ENCODE measurements at regions not wholly inside any gene's neighbourhood (a gene's known extent, or its start where the extent isn't known, plus 50 kb on each side); places are given as distances from the start of the nearest gene placed in this dataset.

DNA sequence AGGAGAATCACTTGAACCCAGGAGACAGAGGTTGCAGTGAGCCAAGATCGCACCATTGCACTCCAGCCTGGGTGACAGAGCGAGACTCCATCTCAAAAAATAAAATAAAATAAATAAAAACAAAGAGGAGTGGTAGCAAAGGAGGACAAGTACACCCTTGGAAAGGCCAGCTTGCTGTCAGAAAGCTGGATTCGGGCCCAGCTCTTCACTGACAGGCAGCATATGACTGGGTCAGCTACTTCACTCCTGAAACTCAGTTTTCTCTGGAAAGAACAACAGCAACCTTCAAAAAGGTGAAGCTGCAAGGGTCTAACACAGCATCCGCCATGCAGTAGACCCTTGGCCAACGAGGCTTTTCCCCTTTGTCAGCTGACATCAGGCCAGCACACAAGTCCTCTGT lies 156.0 kb upstream of the TIAM1 start:
- no peak for DNase-seq (ENCODE audit: low read depth in 2 of 2)

DNA sequence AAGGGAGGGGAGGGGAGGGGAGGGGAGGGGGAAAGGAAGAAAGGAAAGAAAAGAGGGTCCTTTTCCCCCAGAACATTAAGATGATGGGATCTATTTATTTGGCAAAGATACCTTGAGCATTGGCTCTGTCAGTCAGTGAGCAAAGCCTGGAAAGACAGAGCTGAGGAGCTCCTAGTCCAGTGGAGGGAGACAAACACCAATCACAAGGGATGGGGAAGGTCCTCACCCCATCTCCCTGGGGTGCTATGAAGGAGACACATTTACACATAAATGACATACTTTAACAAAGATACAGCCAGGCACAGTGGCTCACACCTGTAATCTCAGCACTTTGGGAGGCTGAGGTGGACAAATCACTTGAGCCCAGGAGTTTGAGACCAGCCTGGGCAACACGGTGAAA lies 154.9 kb upstream of the TIAM1 start:
- DNase-seq (ENCODE audit: low read depth in 2 of 2): no peak

DNA sequence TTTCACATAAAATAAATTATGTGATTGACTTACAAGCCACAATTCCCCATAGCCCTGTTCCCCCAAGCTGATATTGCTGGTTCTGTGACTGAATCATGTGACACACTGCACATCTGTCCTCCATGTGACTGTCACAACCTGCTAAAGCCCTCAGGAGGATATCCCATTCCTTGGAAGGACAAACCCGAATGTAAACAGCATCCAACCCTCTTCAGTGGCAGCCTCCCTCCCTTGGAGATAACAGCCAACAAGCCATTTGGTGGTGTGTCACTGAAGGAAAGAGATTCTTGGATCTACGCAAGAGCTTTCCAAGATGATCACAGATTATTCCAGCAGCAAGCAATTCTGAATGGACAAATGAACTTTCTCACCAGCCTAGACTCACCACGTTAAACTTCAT lies 153.9 kb upstream of the TIAM1 start:
- no peak for DNase-seq (ENCODE audit: low read depth in 2 of 2)

DNA sequence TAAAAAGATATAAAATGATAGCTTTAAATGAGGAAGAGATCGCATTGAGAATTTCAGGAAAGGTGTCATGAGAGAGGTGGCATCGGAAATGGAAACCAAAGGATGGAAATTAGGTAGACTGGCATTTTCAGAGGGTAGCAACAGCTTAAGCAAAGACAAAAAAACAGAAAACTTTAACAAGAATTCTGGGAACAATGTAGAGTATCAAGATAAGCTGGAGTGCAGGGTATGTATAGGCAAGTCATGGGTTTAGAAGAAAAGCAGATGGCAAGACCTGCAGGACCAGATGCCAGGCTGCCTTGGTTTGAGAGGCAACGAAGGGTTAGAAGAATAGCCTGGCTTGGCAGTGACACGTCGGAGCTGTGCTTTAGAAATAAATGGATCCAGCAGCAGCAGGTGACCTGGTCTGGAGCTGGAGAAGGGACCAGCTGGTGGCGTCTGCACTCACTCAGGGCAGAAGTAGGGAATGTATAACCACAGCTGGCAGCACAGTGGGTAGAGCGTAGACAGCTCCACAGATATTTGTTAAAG lies 149.4 kb upstream of the TIAM1 start:
- DNase-seq (ENCODE audit: low read depth in 2 of 2): no peak

DNA sequence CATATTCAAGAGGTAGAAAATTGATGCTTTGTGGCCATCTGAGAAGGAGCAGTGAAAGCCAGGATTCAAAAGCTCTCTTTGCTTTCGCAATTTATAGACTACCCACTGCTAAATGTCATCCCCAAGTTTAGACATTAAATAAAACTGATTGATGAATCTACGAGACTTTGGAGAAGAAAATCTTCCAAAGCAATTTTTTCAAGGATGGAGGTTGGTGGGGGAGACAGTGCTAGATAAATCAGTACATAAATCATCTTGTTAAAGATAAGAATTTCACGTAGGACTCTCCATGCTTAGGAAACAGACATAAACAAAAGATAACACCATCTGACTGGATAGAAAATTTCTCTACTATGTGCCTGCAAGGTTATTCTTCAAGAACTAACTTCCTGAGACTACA lies 147.6 kb upstream of the TIAM1 start:
- DNase-seq (ENCODE audit: low read depth in 2 of 2): no peak

DNA sequence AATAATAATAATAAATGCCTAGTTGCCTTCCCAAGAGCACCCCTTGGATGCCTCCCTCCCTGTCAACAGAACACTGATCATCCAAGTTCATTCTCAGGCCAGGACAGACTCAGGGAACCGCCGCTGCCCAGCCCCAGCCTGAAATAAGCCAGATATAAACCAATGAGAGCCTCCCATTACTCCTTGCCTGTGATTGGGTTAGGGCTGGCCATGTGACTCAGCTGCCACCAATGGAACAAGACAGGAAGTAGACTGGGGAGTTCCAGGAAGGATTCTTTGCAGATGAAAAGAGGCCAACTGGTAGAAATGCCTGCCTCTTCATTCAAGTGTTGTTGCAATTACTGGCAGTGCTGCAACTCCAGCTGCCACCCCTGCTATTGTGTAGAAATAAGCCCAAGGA lies 146.4 kb upstream of the TIAM1 start:
- DNase-seq (ENCODE audit: low read depth in 2 of 2): no peak

DNA sequence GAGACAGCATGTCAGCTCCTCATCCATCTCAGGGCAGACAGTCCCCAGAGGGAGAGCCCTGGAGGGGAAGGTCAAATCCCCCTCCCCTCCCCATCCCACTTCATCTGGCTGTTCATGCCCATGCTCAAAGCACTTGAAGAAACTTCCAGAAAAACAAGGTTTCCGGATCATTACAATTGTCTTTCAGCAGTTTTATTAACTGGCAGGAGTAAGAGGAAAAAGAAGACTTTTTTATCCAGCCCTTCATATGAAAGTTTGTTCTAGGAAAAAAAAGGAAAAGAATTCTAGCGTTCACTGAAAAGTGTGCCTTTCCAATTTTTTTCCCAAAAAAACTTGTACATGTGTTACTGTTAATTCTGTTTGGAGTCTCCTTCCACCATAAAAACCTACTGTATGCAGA lies 145.7 kb upstream of the TIAM1 start:
- no peak for DNase-seq (ENCODE audit: low read depth in 2 of 2)

DNA sequence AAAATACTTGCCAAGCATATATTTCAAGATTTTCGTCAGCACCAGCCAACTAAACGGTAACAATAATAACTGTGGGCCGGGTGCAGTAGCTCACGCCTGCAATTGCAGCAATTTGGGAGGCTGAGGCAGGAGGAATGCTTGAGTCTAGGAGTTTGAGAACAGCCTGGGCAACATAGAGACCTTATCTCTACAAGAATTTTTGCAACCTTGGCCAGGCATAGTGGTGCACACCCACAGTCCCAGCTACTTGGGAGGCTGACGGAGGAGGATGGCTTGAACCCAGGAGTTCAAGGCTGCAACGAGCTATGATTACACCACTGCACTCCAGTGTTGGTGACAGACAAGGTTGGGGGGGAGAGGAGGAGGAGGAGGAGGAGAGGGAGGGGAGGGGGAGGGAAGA lies 145.0 kb upstream of the TIAM1 start:
- DNase-seq (ENCODE audit: low read depth in 2 of 2): no peak

- DNase-seq (ENCODE audit: low read depth in 2 of 2): no peak
Observed at GRCh38 chr21:31484219-31484618, 140.2 kb upstream of the TIAM1 start.

DNA sequence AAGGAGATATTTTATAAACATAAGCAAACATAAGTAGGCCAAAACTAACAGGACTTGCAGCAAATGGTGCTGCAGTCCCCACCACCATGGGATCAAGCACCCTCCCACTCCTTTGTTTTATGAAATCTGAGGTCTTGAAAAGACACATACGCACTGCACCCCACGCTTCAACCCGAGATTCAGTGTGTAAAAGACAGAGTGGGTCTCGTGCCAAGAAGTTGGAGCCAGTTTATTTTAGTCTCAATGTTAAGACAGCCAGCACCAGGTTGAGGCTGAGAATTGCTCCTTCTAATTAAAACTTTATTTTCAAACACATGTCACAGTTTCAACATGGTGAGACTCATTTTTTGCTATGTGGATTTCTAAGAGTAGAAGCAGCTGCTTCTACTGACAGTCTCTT lies 139.1 kb upstream of the TIAM1 start:
- DNase-seq (ENCODE audit: low read depth in 2 of 2): no peak

DNA sequence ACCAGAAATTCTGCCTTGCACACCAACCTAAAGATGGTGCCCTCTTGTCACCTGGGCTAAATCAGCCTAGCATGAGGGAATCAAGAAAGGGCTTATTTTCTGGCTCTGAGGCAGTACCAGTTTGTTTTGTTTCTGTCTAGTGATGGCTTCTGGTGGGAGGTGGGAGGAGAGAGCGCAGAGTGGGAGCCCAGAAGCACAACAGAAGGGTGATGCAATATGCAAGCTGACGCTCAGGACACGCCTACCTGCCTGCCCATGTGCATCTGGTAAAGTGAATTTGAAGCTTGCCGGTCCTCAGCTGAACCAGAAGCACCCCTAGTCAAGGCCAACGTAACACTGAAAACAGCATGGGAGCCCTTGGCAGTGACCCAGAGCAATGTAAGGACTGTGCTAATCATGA lies 138.4 kb upstream of the TIAM1 start:
- DNase-seq (ENCODE audit: low read depth in 2 of 2): no peak

DNA sequence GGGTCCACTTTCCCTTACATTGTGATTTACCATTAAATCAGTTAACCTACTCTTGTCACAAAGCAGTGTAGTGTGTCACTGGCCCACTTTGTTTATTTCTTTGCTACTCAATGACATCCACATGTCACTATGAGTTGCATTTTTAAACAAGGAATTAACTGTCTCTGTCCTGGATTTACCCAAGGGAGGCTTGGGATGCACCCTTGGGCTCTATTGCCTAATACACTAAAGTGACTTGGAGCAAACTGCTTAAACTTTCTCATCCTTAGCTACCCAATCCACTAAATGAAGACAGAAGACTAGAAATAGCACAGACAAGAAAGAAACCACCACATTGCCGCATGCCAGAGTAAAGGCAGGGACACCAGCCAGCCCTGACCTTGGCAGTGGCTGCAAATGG lies 136.2 kb upstream of the TIAM1 start:
- DNase-seq (ENCODE audit: low read depth in 2 of 2): no peak

GRCh38 chr21:31479714-31480113 lies 135.7 kb upstream of the TIAM1 start:
- no peak for DNase-seq (ENCODE audit: low read depth in 2 of 2)

DNA sequence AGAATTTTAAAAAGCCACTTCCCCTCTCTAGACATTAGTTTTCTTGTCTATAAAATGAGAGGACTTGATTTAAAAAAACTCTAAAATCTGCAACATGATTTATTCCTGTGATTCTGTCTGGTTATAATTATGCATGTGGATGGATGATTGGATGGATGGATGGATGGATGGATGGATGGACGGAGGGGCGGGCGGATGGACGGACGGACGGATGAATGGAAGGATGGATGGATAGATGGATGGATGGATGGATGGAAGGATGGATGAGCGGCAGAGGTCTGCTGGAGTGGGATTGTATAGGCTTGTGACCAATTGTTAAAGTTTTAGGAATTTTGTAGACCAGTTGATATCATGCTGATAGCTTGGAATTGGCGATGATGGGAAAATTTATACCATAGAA lies 135.2 kb upstream of the TIAM1 start:
- DNase-seq (ENCODE audit: low read depth in 2 of 2): no peak

DNA sequence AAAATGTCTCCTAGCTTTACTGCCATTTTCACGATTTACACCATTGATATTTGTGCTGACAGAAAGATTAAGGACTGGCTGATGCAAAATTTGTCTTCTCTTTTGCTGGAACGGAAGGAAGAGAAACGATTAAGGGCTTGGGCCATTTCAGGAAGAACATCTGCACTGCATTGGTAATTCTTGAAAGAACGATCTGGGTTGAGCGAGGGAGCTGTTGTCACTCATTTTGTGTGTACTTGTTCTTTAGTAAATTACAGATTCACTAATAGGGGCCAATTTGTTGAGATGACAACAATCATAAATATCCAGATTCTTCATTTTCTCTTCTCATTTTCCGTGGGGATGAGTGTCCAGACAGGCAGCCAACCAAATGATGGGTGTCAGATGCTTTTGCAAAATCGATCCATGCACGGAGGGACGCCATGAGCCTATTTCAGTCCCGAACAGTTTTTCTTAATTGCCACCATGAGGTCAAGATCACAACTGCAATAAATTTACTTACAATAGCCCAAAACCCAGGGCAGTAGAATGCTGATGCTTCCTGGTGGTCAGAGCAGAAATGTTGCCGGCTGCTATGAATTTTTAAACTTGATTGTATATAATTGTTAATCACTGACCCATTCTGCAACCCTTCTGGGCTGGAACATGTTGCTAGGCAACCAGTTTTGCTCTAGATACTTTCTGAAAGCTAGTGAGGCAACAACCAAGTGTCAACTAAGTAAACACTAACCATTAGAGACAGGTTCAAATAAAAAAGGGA lies 132.4 kb upstream of the TIAM1 start:
- no peak for DNase-seq (ENCODE audit: low read depth in 2 of 2)

DNA sequence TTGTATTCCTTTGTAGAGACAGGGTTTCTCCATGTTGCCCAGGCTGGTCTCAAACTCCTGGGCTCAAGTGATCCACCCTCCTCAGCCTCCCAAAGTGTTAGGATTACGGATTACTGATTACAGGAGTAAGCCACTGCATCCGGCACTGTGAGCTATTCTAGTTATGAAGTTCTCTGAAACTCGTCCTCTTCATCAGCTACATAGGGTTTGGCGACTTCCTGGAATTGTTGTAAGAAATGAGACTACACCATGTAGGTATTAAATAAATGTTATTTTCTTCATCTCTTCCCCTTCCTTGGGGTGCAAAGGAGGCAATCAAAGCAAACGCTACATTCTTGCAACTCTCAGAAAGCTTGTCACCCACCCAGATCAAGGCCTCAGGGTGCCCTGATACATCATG lies 131.2 kb upstream of the TIAM1 start:
- DNase-seq (ENCODE audit: low read depth in 2 of 2): no peak

DNA sequence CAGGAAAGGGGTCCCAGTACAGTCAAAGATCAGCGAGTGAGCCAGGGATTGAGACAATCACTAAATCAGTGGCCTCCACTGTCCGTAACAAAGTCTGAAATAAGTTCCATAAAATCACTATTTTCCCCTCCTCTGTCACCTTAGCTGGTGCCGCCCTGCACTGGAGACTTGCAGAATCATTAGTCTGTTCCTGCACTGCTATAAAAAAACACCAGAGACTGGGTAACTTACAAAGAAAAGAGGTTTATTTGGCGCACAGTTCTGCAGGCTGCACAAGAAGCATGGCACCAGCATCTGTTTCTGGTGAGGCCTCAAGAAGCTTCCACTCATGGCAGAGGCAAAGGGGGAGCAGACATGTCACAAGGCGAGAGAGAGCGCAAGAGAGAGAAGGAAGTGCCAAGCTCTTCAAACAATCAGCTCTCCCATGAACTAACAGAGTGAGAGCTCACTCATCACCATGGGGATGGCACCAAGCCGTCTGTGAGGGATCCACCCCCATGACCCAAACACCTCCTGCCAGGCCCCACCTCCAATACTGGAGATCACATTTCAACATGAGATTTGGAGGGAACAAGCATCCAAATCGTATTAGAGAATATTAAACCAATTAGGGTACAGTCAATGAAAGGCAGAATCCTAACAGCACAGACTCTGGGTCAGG lies 129.8 kb upstream of the TIAM1 start:
- no peak for DNase-seq (ENCODE audit: low read depth in 2 of 2)

DNA sequence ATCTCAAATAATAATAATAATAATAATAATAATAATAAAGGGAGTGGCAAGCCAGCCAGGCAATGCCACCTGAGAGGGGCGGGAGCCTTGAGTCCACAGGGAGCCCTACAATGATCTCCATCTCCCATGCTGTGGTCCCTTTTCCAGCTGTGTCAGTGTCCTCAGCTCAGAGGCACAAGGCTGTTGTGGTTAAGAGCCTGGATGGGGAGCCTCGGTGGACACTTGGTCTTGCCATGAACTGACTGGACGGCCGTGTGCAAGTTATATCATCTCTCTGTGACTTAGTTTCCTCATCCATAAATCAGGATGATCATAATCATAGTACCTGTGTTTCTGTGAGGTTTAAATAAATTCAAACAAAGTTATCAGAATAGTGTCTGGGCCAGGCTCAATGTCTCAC lies 127.8 kb upstream of the TIAM1 start:
- DNase-seq (ENCODE audit: low read depth in 2 of 2): no peak

- DNase-seq (ENCODE audit: low read depth in 2 of 2): no peak
Observed at GRCh38 chr21:31470896-31471694, 127.0 kb upstream of the TIAM1 start.

- DNase-seq (ENCODE audit: low read depth in 2 of 2): no peak
Observed at GRCh38 chr21:31460980-31461379, 116.9 kb upstream of the TIAM1 start.

DNA sequence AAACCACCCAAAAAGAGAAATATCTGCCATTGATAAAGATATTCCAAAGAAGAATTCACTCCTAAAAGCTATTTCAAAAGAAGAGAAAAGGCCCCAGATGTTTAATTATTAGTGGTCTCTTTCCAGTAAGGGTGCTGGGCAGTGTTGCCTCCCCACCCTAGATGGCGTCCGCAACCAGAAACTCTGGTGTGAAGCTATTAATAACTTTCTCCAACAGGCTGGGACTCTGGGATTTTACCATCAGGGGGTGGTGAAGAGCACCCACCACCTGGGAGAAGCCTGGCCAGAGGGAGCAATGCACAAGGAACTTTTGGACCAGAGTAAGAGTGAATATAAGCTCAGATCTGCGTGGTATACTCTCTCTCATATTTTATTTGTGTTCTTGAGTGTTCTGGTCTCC lies 115.4 kb upstream of the TIAM1 start:
- no peak for DNase-seq (ENCODE audit: low read depth in 2 of 2)

DNA sequence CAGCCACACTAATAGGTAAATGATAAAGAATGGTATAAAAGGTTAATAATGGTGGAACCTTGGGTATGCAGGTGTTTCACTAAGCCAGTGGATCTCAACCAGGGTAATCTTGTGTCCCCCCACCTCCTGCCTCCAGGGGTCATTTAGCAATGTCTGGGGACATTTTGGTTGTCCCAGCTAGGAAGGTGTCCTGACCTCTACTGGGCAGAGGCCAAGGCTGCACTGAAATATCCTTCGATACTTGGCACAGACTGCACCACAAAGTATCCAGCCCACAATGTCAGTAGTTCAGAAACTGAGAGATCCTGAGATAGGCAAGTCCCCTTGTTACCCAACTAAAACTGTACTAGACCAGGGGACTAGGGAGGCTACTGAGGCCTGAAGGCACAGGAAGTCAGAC lies 113.6 kb upstream of the TIAM1 start:
- no peak for DNase-seq (ENCODE audit: low read depth in 2 of 2)

DNA sequence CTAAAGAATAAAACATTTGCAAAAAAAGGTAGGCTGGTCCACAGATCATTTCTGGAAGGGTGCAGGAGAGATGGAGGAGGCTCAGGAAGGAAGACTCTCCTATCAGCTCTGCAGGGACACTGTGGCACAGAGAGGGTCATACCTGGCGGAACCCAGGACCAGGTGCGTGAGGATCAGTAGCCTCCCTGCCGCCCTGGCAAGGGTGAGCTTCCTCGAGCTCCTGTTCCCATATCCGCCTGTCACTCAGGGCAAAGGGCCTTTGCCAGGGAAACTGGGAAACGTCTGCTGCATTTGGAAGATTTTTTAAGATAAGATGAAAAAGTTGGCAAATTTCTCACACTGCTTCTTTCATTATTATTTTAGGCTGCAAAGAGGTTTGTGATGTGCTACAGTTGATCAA lies 112.1 kb upstream of the TIAM1 start:
- no peak for DNase-seq (ENCODE audit: low read depth in 2 of 2)

All from stimulated activated CD8-positive, alpha-beta memory T cell treated with anti-CD3 and anti-CD28 coated beads, Interleukin-7, amount 100 ng/mL, for 1 hour (primary cell).